GM04504 (cell line): ENCODE measurements at regions not wholly inside any gene's neighbourhood (a gene's known extent, or its start where the extent isn't known, plus 50 kb on each side); places are given as distances from the start of the nearest gene placed in this dataset.
"Not testable (repeated sequence)": the region's sequence is repeated elsewhere in the genome, so short reads cannot be mapped to it uniquely, and the experiment has no call there.

Experiments used
- DNase-seq: peaks from one replicate; pipeline ENCODE4 v3.0.0-alpha.2; 2012; ENCODE audit warnings: low read depth

- DNase-seq = not testable (repeated sequence)
These were observed 71.2 kb upstream of the ZNF184 start for GRCh38 chr6:27544135-27544534.

DNA sequence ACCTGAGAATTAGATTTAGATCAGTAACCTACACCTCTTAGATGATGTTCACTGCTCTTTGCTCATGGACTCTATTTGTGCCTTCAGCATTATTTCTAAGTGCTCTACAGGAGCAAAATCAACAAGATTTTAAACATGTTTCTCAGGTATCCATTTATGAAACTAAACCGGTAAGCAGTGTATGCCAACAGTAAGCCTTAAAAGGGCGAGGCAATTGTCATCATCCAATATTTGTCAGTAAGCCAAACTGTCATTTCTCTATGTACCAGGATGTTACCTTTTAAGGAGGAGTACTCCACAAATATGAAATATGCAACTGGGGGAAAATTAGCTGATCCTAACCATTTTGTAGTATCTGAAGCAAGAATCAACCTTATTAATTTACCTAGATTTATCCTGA lies 69.6 kb upstream of the ZNF184 start:
- no peak for DNase-seq

DNA sequence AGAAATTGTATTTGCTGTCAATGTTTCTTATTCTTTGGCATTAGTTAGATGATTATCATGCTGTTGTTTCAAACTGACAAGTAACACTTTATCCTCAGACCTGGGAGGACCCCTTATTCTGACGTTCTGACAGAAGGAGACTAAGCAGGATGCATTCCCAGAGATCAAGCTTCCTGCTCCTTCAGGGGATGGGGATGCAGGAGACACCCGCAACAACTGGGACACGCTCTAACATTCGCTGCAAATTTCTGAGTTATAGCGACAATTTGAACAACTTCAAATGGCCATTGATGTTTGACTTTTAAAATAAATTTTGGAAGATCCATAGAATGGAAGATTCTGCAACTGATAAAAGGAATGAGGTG lies 69.0 kb upstream of the ZNF184 start:
- DNase-seq = no peak

DNA sequence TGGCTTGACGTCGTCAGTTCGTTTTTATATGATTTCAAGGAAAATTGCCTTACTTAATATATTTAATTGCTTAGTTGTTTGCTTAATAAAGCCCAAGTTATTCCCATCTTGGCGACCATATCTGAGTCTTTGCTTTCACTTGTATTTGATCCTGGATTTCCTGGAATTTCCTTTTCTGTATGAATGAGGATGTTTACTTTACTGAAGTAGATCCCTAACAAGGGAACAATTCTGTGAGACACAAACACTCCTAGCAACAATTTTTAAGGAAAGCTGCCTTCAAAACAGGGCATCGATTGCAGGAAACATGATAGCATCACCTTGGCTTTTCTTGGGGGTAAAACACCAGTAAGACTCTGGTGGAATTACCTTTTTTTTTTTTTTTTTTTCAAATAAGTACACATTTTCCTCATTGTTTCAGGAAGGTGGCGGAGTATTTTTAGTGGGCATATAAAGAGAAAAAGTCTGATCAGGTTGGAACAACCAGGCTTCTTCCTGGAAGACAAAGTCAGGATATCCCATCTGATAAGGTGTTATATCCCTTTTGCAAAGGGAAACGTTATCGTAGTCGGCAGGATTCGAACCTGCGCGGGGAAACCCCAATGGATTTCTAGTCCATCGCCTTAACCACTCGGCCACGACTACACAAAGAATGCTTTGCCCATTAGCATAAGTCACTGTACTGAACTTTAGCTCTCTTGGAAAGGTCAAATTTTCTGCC lies 68.5 kb upstream of the ZNF184 start:
- DNase-seq = no peak

DNA sequence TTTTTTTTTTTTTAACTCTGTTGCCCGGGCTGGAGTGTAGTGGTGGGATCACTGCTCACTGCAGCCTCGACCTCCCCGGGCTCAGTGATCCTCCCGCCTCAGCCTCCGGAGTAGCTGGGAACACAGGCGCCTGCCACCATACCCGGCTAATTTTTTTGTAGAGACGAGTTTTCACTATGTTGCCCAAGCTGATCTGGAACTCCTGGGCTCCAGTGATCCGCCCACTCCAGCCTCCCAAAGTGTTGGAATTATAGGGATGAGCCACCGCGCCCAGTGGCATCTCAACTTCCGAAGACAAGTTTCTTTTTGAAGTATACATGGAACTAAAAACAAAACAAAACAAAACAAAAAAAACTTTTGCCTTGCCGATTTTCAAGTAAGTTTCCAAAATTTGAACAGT lies 66.6 kb upstream of the ZNF184 start:
- DNase-seq = no peak

DNA sequence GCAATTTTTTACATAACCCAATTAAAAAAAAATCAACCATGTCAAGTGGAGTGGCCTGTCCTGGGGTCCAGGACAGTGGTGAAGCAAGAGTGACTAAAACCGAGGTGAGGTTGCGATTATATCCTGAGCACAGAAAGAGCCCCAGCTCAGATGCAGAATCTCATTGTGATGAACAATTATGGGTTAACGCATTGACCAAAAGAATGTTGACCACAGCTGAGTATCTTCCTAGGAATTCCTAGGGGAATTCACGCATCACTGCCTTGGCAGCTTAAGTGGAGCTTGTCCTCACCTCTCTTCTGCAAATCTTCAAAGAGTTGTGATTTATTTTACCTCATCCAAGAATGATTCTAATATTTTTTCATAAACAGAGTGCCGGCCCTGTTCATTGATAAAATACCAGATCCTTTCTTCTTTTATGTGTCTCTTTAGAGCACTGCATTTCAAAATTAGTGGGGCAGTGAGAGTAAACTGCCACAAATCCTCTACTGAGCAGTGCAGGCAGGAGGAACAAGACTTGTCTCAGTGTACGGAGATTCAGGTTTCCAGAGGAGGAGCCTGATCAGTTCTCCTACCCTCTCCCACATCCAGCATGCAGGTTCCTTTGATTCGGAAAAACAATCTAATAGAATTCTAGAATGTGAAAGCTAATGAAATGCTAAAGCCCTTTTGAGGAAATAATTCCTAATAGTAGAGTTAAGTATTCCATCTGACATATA lies 60.1 kb upstream of the ZNF184 start:
- DNase-seq = no peak

DNA sequence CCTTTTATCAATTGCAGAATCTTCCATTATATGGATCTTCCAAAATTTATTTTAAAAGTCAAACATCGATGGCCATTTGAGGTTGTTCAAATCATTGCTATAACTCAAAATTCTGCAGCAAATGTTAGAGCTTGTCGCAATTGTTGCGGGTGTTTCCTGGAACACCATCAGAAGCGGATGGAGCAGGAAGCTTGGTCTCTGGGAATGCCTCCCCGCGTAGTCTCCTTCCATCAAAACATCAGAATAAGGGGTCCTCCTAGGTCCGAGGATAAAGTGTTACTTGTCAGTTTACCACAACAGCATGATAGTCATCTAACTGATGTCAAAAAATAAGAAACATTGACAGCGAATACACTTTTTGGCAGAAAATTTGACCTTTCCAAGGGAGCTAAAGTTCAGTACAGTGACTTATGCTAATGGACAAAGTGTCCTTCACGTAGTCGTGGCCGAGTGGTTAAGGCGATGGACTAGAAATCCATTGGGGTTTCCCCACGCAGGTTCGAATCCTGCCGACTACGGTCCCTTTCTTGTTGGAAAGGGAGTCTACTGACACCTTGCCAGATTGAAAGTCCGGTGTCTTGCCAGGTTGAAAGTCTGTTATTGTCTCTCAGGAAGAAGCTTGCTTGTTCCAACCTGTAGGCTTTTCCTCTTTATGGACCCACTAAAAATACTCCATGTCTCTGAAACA lies 59.0 kb upstream of the ZNF184 start:
- DNase-seq = no peak

GRCh38 chr6:27529796-27530195 lies 56.9 kb upstream of the ZNF184 start:
- not testable (repeated sequence) for DNase-seq

GRCh38 chr6:27528714-27529113 lies 55.8 kb upstream of the ZNF184 start:
- no peak for DNase-seq
